H1 (cell line): ENCODE measurements at regions not wholly inside any gene's neighbourhood (a gene's known extent, or its start where the extent isn't known, plus 50 kb on each side); places are given as distances from the start of the nearest gene placed in this dataset.

Experiments
- JUN ChIP-seq: IDR thresholded peaks from 2 replicates; pipeline ENCODE4 v1.6.1; 2011; ENCODE audit warnings: low read depth, mild to moderate bottlenecking, improper control_type of control experiment, low read length
- RNF2 ChIP-seq: fragments of 200-900, 300-1000 bp; sonication (generic); IDR thresholded peaks from 2 replicates; pipeline ENCODE4 v1.7.1; 2016; ENCODE audit warnings: borderline replicate concordance, low read depth, mild to moderate bottlenecking, antibody characterized with exemption, low read length; ENCODE audit not compliant: poor library complexity, severe bottlenecking; ENCODE audit errors: missing control alignments
- YY1 ChIP-seq: IDR thresholded peaks from 2 replicates; pipeline ENCODE4 v1.6.1; 2011; ENCODE audit warnings: low read depth, mild to moderate bottlenecking, low read length
- TF ChIP-seq, protein P1 (sequence below), 3 experiments: IDR thresholded peaks; 1 replicate in 2 of 3; 2 replicates in 1 of 3; pipeline versions ENCODE4 v1.5.1 to v1.6.1; 2011; ENCODE audit warnings: low read length in 3 of 3, mild to moderate bottlenecking in 3 of 3, inconsistent platforms in 2 of 3, low read depth in 1 of 3, moderate library complexity in 1 of 3; ENCODE audit not compliant: insufficient read depth in 1 of 3; ENCODE audit errors: control extremely low read depth in 1 of 3

DNA sequence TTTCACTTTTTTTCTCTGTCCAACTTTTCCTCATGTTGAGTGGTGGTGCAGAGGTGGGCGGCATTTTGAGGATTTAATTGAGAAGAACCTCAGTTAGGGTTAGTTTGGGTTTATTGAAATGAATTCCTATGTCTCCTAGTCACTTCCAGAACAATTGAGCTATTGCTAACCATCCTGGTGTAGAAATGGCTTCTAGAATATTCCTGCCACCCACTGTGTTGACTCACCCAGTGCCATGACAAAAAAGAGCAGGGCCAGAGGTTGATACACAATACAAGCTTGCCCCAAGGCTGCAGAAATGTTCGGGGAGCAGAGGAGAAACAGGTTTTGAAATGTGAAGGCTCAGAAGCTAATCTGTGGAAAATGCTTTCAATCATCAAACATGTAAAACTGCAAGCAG is 167.1 kb upstream of the TRIB2 start:
- TF ChIP-seq YY1: no peak
- no peak for TF ChIP-seq RNF2
- TF ChIP-seq, protein P1, sequence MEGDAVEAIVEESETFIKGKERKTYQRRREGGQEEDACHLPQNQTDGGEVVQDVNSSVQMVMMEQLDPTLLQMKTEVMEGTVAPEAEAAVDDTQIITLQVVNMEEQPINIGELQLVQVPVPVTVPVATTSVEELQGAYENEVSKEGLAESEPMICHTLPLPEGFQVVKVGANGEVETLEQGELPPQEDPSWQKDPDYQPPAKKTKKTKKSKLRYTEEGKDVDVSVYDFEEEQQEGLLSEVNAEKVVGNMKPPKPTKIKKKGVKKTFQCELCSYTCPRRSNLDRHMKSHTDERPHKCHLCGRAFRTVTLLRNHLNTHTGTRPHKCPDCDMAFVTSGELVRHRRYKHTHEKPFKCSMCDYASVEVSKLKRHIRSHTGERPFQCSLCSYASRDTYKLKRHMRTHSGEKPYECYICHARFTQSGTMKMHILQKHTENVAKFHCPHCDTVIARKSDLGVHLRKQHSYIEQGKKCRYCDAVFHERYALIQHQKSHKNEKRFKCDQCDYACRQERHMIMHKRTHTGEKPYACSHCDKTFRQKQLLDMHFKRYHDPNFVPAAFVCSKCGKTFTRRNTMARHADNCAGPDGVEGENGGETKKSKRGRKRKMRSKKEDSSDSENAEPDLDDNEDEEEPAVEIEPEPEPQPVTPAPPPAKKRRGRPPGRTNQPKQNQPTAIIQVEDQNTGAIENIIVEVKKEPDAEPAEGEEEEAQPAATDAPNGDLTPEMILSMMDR (IDR thresholded peaks at IDR 0.05; ENCODE audit: control extremely low read depth in 1 of 3, insufficient read depth in 1 of 3, low read depth in 1 of 3, low read length in 3 of 3): no peak
- no peak for TF ChIP-seq JUN
